Suprapubic skin (tissue), 4 donors: ENCODE measurements at regions not wholly inside any gene's neighbourhood (a gene's known extent, or its start where the extent isn't known, plus 50 kb on each side); places are given as distances from the start of the nearest gene placed in this dataset.

Source experiments
- EP300 ChIP-seq: sonication (generic); formaldehyde crosslinking; IDR thresholded peaks from one replicate; pipeline ENCODE4 v1.6.1; 2017; ENCODE audit warnings: antibody characterized with exemption
- POLR2A ChIP-seq, 2 donors: fragments of 450-650 bp; IDR thresholded peaks; one replicate each; pipeline ENCODE4 v1.6.1; 2017; ENCODE audit warnings: antibody characterized with exemption in 2 of 2, mild to moderate bottlenecking in 2 of 2, moderate library complexity in 2 of 2
- POLR2AphosphoS5 ChIP-seq, 3 donors: sonication (generic); formaldehyde crosslinking; IDR thresholded peaks; one replicate each; pipeline ENCODE4 v1.6.1; 2017; ENCODE audit warnings: antibody characterized with exemption in 3 of 3
- TF ChIP-seq, protein P1 (sequence below), 2 donors: fragments of 200-600 bp in 1 of 2; fragments of 450-650 bp in 1 of 2; sonication (generic) in 1 of 2; IDR thresholded peaks; one replicate each; pipeline ENCODE4 v1.5.1; 2016 to 2019; ENCODE audit warnings: antibody characterized with exemption in 2 of 2, mild to moderate bottlenecking in 1 of 2, moderate library complexity in 1 of 2

DNA sequence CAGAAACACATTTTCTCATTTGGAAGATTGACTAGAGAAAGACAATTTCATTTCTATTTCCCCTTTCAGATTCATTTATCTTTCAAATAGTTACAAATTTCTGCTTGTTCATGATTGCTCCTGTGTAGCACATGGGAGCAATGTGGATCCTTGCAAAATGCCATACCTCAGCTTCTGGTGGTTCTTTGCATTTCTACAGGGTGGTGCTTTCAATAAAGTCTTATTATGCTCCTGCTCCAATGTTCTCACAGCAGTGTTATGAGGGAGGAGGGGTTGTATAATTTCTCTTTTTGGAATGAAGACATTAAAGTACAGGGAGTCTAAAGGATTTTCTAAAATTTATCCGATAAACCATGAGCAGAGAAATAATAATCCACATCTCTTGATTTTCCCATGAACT, 280.1 kb upstream of the ATP10A start:
- TF ChIP-seq, protein P1, sequence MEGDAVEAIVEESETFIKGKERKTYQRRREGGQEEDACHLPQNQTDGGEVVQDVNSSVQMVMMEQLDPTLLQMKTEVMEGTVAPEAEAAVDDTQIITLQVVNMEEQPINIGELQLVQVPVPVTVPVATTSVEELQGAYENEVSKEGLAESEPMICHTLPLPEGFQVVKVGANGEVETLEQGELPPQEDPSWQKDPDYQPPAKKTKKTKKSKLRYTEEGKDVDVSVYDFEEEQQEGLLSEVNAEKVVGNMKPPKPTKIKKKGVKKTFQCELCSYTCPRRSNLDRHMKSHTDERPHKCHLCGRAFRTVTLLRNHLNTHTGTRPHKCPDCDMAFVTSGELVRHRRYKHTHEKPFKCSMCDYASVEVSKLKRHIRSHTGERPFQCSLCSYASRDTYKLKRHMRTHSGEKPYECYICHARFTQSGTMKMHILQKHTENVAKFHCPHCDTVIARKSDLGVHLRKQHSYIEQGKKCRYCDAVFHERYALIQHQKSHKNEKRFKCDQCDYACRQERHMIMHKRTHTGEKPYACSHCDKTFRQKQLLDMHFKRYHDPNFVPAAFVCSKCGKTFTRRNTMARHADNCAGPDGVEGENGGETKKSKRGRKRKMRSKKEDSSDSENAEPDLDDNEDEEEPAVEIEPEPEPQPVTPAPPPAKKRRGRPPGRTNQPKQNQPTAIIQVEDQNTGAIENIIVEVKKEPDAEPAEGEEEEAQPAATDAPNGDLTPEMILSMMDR (IDR thresholded peaks at IDR 0.05) = no peak
- TF ChIP-seq EP300 = no peak
- no peak for TF ChIP-seq POLR2AphosphoS5 (IDR thresholded peaks at IDR 0.05)
- TF ChIP-seq POLR2A (IDR thresholded peaks at IDR 0.05) = no peak
